ENCODE measurements at regions not wholly inside any gene's neighbourhood (a gene's known extent, or its start where the extent isn't known, plus 50 kb on each side); places are given as distances from the start of the nearest gene placed in this dataset.

DNA sequence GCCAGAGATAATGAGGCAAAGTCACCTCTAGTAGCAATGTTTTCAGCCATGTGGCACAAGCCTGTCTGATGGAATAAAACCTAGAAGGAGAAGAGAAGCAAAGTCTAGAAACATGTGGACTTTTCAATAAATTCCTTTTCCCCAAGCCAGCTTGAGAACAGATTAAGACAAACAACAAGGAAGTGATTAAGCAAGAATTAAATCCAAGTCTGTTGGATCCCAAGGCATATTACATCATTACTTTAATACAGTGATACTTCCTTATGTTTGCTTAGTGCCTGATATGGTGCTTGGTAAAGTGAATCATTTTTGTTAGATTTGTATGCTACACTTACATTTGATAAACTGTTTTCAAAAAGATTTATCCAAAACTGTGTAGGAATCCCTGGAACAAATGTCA is 260.3 kb upstream of the FAM83B start:
- TF ChIP-seq, protein P1, sequence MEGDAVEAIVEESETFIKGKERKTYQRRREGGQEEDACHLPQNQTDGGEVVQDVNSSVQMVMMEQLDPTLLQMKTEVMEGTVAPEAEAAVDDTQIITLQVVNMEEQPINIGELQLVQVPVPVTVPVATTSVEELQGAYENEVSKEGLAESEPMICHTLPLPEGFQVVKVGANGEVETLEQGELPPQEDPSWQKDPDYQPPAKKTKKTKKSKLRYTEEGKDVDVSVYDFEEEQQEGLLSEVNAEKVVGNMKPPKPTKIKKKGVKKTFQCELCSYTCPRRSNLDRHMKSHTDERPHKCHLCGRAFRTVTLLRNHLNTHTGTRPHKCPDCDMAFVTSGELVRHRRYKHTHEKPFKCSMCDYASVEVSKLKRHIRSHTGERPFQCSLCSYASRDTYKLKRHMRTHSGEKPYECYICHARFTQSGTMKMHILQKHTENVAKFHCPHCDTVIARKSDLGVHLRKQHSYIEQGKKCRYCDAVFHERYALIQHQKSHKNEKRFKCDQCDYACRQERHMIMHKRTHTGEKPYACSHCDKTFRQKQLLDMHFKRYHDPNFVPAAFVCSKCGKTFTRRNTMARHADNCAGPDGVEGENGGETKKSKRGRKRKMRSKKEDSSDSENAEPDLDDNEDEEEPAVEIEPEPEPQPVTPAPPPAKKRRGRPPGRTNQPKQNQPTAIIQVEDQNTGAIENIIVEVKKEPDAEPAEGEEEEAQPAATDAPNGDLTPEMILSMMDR (IDR thresholded peaks at IDR 0.05): no peak
- TF ChIP-seq POLR2A (IDR thresholded peaks at IDR 0.05) (no peak), POLR2AphosphoS5 (IDR thresholded peaks at IDR 0.05; ENCODE audit: insufficient read depth in 1 of 2, low read depth in 1 of 2) (no peak)

Measured in vagina (tissue), 2 donors.